Islet of Langerhans (tissue), 1 donor: ENCODE measurements at regions not wholly inside any gene's neighbourhood (a gene's known extent, or its start where the extent isn't known, plus 50 kb on each side); places are given as distances from the start of the nearest gene placed in this dataset.

Source experiments
- FAIRE-seq: peaks from one replicate; lab custom pipeline; 2011; peaks lifted over from hg19 to GRCh38; lab: Jason Lieb, UNC

GRCh38 chr22:22346401-22347107 lies 102.0 kb downstream of the VPREB1 start:
- no peak for FAIRE-seq

- no peak for FAIRE-seq
Measured at GRCh38 chr22:22348127-22348814, 103.7 kb downstream of the VPREB1 start.

- no peak for FAIRE-seq
Measured at GRCh38 chr22:22348815-22349454, 104.3 kb downstream of the VPREB1 start.

- no peak for FAIRE-seq
Measured at GRCh38 chr22:22349455-22349836, 104.9 kb downstream of the VPREB1 start.

- FAIRE-seq, result no peak
Measured at GRCh38 chr22:22351366-22351765, 106.8 kb downstream of the VPREB1 start.

- no peak for FAIRE-seq
Measured at GRCh38 chr22:22352371-22352999, 107.9 kb downstream of the VPREB1 start.

- FAIRE-seq, result no peak
Measured at GRCh38 chr22:22355096-22355834, 110.7 kb downstream of the VPREB1 start.

GRCh38 chr22:22357024-22357883 lies 112.7 kb downstream of the VPREB1 start:
- no peak for FAIRE-seq

- no peak for FAIRE-seq
Measured at GRCh38 chr22:22358152-22358551, 113.6 kb downstream of the VPREB1 start.

- no peak for FAIRE-seq
Measured at GRCh38 chr22:22358686-22359085, 114.1 kb downstream of the VPREB1 start.

GRCh38 chr22:22359465-22359864 lies 114.9 kb downstream of the VPREB1 start:
- no peak for FAIRE-seq

- FAIRE-seq, result no peak
Measured at GRCh38 chr22:22360014-22360413, 115.4 kb downstream of the VPREB1 start.

- no peak for FAIRE-seq
Measured at GRCh38 chr22:22362311-22362710, 117.7 kb downstream of the VPREB1 start.

- FAIRE-seq, result no peak
Measured at GRCh38 chr22:22362936-22363335, 118.3 kb downstream of the VPREB1 start.

- no peak for FAIRE-seq
Measured at GRCh38 chr22:22364207-22364606, 119.6 kb downstream of the VPREB1 start.

GRCh38 chr22:22366537-22366936 lies 122.0 kb downstream of the VPREB1 start:
- no peak for FAIRE-seq

- FAIRE-seq, result no peak
Measured at GRCh38 chr22:22368516-22368915, 123.9 kb downstream of the VPREB1 start.

- peak; percentile 56 for FAIRE-seq
Measured at GRCh38 chr22:22369219-22369963, 124.8 kb downstream of the VPREB1 start.

GRCh38 chr22:22369964-22370270 lies 125.3 kb downstream of the VPREB1 start:
- no peak for FAIRE-seq

- FAIRE-seq, result no peak
Measured at GRCh38 chr22:22371031-22371541, 126.5 kb downstream of the VPREB1 start.

- FAIRE-seq, result no peak
Measured at GRCh38 chr22:22372086-22372485, 127.5 kb downstream of the VPREB1 start.
